HEK293T (cell line): ENCODE measurements at regions not wholly inside any gene's neighbourhood (a gene's known extent, or its start where the extent isn't known, plus 50 kb on each side); places are given as distances from the start of the nearest gene placed in this dataset.

Experiments
- BHLHE40 ChIP-seq: fragments of 450-650 bp; IDR thresholded peaks from 2 replicates; pipeline ENCODE4 v1.6.1; 2016; ENCODE audit warnings: mild to moderate bottlenecking, moderate library complexity, borderline replicate concordance
- FOXM1 ChIP-seq: fragments of 450-650 bp; IDR thresholded peaks from 2 replicates; pipeline ENCODE4 v1.6.1; 2017; ENCODE audit warnings: mild to moderate bottlenecking, borderline replicate concordance
- LEF1 ChIP-seq: fragments of 450-650 bp; IDR thresholded peaks from 2 replicates; pipeline ENCODE4 v1.6.1; 2017; ENCODE audit warnings: mild to moderate bottlenecking, borderline replicate concordance

GRCh38 chr14:50051106-50051505 lies 65.3 kb downstream of the VCPKMT start:
- TF ChIP-seq LEF1 (no peak), FOXM1 (no peak), BHLHE40 (no peak)
